Esophagus squamous epithelium (tissue), 4 donors: ENCODE measurements at regions not wholly inside any gene's neighbourhood (a gene's known extent, or its start where the extent isn't known, plus 50 kb on each side); places are given as distances from the start of the nearest gene placed in this dataset.

Experiments used
- CTCF ChIP-seq, 6 experiments: fragments of 450-650 bp in 4 of 6; fragments of 200-600 bp in 2 of 6; sonication (generic) in 2 of 6; IDR thresholded peaks; one replicate each; pipeline ENCODE4 v1.5.1; 2016 to 2019; ENCODE audit warnings: antibody characterized with exemption in 6 of 6, mild to moderate bottlenecking in 4 of 6, moderate library complexity in 4 of 6
- POLR2A ChIP-seq, 4 donors: fragments of 450-650 bp; IDR thresholded peaks; one replicate each; pipeline ENCODE4 v1.6.1; 2017; ENCODE audit warnings: antibody characterized with exemption in 4 of 4, mild to moderate bottlenecking in 4 of 4, moderate library complexity in 3 of 4

- TF ChIP-seq CTCF (IDR thresholded peaks at IDR 0.05) (no peak), POLR2A (IDR thresholded peaks at IDR 0.05) (no peak)
These were observed 132.8 kb upstream of the MAP9 start for GRCh38 chr4:155509555-155509954.
